OCI-LY7 (cell line): ENCODE measurements at regions not wholly inside any gene's neighbourhood (a gene's known extent, or its start where the extent isn't known, plus 50 kb on each side); places are given as distances from the start of the nearest gene placed in this dataset.

Experiments
- CTCF ChIP-seq: fragments of 200-600 bp; sonication (generic); conservative IDR thresholded peaks from 2 replicates; pipeline ENCODE4 v1.5.1; 2014; ENCODE audit warnings: mild to moderate bottlenecking, antibody characterized with exemption, low read length, moderate library complexity, mixed read lengths
- EZH2phosphoT487 ChIP-seq: fragments of 200-600 bp; sonication (generic); IDR thresholded peaks from 2 replicates; pipeline ENCODE4 v1.6.1; 2018; ENCODE audit warnings: low read depth, borderline replicate concordance, mild to moderate bottlenecking, mixed run types, antibody characterized with exemption, low read length, moderate library complexity, mixed read lengths

- TF ChIP-seq CTCF (no peak), EZH2phosphoT487 (no peak)
Observed at GRCh38 chr9:108776920-108777639, 78.7 kb downstream of the ACTL7B start.
